Fibroblast of villous mesenchyme (primary cell): ENCODE measurements at regions not wholly inside any gene's neighbourhood (a gene's known extent, or its start where the extent isn't known, plus 50 kb on each side); places are given as distances from the start of the nearest gene placed in this dataset.

ENCODE experiments used
- DNase-seq: peaks from one replicate; pipeline ENCODE4 v3.0.0-alpha.2; 2010; ENCODE audit warnings: low read depth
- H3K4me3 ChIP-seq: 2 replicates; pipeline ENCODE4 v1.5.1; 2011; ENCODE audit warnings: low read depth, mild to moderate bottlenecking, low read length
- CTCF ChIP-seq: IDR thresholded peaks from 2 replicates; pipeline ENCODE4 v1.5.1; 2012; ENCODE audit warnings: low read depth, mild to moderate bottlenecking, low read length; ENCODE audit not compliant: insufficient read depth

- no peak for DNase-seq
- no peak for TF ChIP-seq CTCF
- no peak overlapping the region for H3K4me3 ChIP-seq
These were observed 165.7 kb upstream of the CARMIL1 start for GRCh38 chr6:25113436-25113835.

GRCh38 chr6:25118038-25118437 is 161.1 kb upstream of the CARMIL1 start:
- no peak for DNase-seq
- TF ChIP-seq CTCF = no peak
- H3K4me3 ChIP-seq = no peak overlapping the region

GRCh38 chr6:25121186-25121585 is 158.0 kb upstream of the CARMIL1 start:
- H3K4me3 ChIP-seq = no peak overlapping the region
- DNase-seq = no peak
- TF ChIP-seq CTCF = no peak

GRCh38 chr6:25122001-25122400 is 157.2 kb upstream of the CARMIL1 start:
- no peak overlapping the region for H3K4me3 ChIP-seq
- DNase-seq = peak; percentile 64
- TF ChIP-seq CTCF = no peak

- TF ChIP-seq CTCF = no peak
- H3K4me3 ChIP-seq = no peak overlapping the region
- DNase-seq = no peak
These were observed 156.4 kb upstream of the CARMIL1 start for GRCh38 chr6:25122622-25123237.

GRCh38 chr6:25124216-25124715 is 154.9 kb upstream of the CARMIL1 start:
- no peak for DNase-seq
- no peak for TF ChIP-seq CTCF
- no peak overlapping the region for H3K4me3 ChIP-seq

- no peak overlapping the region for H3K4me3 ChIP-seq
- no peak for TF ChIP-seq CTCF
- DNase-seq = peak; percentile 74
These were observed 153.4 kb upstream of the CARMIL1 start for GRCh38 chr6:25125736-25126135.
